WTC11 (cell line): ENCODE measurements at regions not wholly inside any gene's neighbourhood (a gene's known extent, or its start where the extent isn't known, plus 50 kb on each side); places are given as distances from the start of the nearest gene placed in this dataset.

Source experiments
- ATAC-seq: fragments of 200-7000 bp; cut with Tn5 transposase; 2 replicates; pipeline ENCODE4 v1.10.0; 2021; ENCODE audit warnings: mild to moderate bottlenecking, moderate library complexity
- CTCF ChIA-PET: fragments of 300-600 bp; sonication (Branson Sonifier 250); formaldehyde crosslinking; loops from one replicate; lab custom pipeline; 2021; ENCODE audit warnings: antibody characterized with exemption; lab: Charles Lee
- POLR2A ChIA-PET: fragments of 350-600 bp; sonication (Branson Sonifier 250); formaldehyde crosslinking; loops from one replicate; lab custom pipeline; 2021; ENCODE audit warnings: antibody characterized with exemption; lab: Charles Lee
- DNase-seq: peaks from one replicate; pipeline ENCODE4 v3.0.0; 2021; ENCODE audit warnings: low spot score
- H3K27ac Mint-ChIP-seq: 2 replicates; pipeline ENCODE4 v1.8.0; 2021; ENCODE audit warnings: mixed read lengths
- H3K27me3 Mint-ChIP-seq: 2 replicates; pipeline ENCODE4 v1.8.0; 2021; ENCODE audit warnings: low read depth, mild to moderate bottlenecking, moderate library complexity, mixed read lengths
- H3K36me3 Mint-ChIP-seq: 2 replicates; pipeline ENCODE4 v1.8.0; 2021; ENCODE audit warnings: mixed read lengths
- H3K4me1 Mint-ChIP-seq: 2 replicates; pipeline ENCODE4 v1.8.0; 2022; ENCODE audit warnings: mixed read lengths
- H3K4me3 Mint-ChIP-seq: 2 replicates; pipeline ENCODE4 v1.8.0; 2021; ENCODE audit warnings: mild to moderate bottlenecking, moderate library complexity, mixed read lengths
- H3K9me3 Mint-ChIP-seq: 2 replicates; pipeline ENCODE4 v1.8.0; 2021; ENCODE audit warnings: mixed read lengths
- AR ChIP-seq: fragments of 250-450 bp; sonication (Bioruptor Pico); IDR thresholded peaks from 2 replicates; pipeline ENCODE4 v1.9.0; 2021; ENCODE audit warnings: mild to moderate bottlenecking
- ATF1 ChIP-seq: sonication (generic); formaldehyde crosslinking; IDR thresholded peaks from 2 replicates; pipeline ENCODE4 v1.8.1; 2023; ENCODE audit warnings: mild to moderate bottlenecking, moderate library complexity, missing genetic modification reagents
- CTCF ChIP-seq: fragments of 200-600 bp; IDR thresholded peaks from 2 replicates; pipeline ENCODE4 v1.8.0; 2022; ENCODE audit warnings: antibody characterized with exemption
- ETV6 ChIP-seq: sonication (generic); formaldehyde crosslinking; IDR thresholded peaks from 2 replicates; pipeline ENCODE4 v1.8.1; 2022; ENCODE audit warnings: mild to moderate bottlenecking, missing genetic modification reagents
- FOXJ3 ChIP-seq: sonication (generic); formaldehyde crosslinking; IDR thresholded peaks from 2 replicates; pipeline ENCODE4 v1.9.0; 2021; ENCODE audit warnings: missing genetic modification reagents, mild to moderate bottlenecking, borderline replicate concordance
- FOXK1 ChIP-seq: sonication (generic); formaldehyde crosslinking; IDR thresholded peaks from 2 replicates; pipeline ENCODE4 v1.8.0; 2022; ENCODE audit warnings: mild to moderate bottlenecking, moderate library complexity, missing genetic modification reagents
- GTF2I ChIP-seq: fragments of 250-450 bp; sonication (Bioruptor Pico); conservative IDR thresholded peaks from 2 replicates; pipeline ENCODE4 v1.4.0; 2021; ENCODE audit warnings: mild to moderate bottlenecking
- HMGA2 ChIP-seq: fragments of 250-450 bp; sonication (Bioruptor Pico); IDR thresholded peaks from 2 replicates; pipeline ENCODE4 v1.4.0; 2021; ENCODE audit warnings: mild to moderate bottlenecking, moderate library complexity
- MXD4 ChIP-seq: fragments of 250-450 bp; sonication (Bioruptor Pico); IDR thresholded peaks from 2 replicates; pipeline ENCODE4 v1.8.0; 2021; ENCODE audit warnings: mild to moderate bottlenecking, moderate library complexity, borderline replicate concordance
- NFYB ChIP-seq: sonication (generic); formaldehyde crosslinking; conservative IDR thresholded peaks from 2 replicates; pipeline ENCODE4 v1.8.0; 2022; ENCODE audit warnings: low read depth, missing genetic modification reagents
- NR2C2 ChIP-seq: sonication (generic); formaldehyde crosslinking; IDR thresholded peaks from 2 replicates; pipeline ENCODE4 v1.8.0; 2022; ENCODE audit warnings: mild to moderate bottlenecking, missing genetic modification reagents
- RELA ChIP-seq: sonication (generic); formaldehyde crosslinking; IDR thresholded peaks from 2 replicates; pipeline ENCODE4 v1.8.1; 2022; ENCODE audit warnings: missing genetic modification reagents, mild to moderate bottlenecking, borderline replicate concordance
- SMAD3 ChIP-seq: sonication (generic); formaldehyde crosslinking; IDR thresholded peaks from 2 replicates; pipeline ENCODE4 v1.8.0; 2022; ENCODE audit warnings: missing genetic modification reagents, mild to moderate bottlenecking, borderline replicate concordance
- TEAD1 ChIP-seq: sonication (generic); formaldehyde crosslinking; IDR thresholded peaks from 2 replicates; pipeline ENCODE4 v1.8.0; 2022; ENCODE audit warnings: mild to moderate bottlenecking, missing genetic modification reagents
- TP53 ChIP-seq: sonication (generic); formaldehyde crosslinking; IDR thresholded peaks from 2 replicates; pipeline ENCODE4 v1.8.1; 2023; ENCODE audit warnings: mild to moderate bottlenecking, missing genetic modification reagents
- USF2 ChIP-seq: sonication (generic); formaldehyde crosslinking; IDR thresholded peaks from 2 replicates; pipeline ENCODE4 v1.8.1; 2023; ENCODE audit warnings: mild to moderate bottlenecking, missing genetic modification reagents, moderate library complexity
- ZBTB21 ChIP-seq: sonication (generic); formaldehyde crosslinking; IDR thresholded peaks from 2 replicates; pipeline ENCODE4 v1.8.1; 2023; ENCODE audit warnings: mild to moderate bottlenecking, missing genetic modification reagents, borderline replicate concordance
- ZNF263 ChIP-seq: sonication (generic); formaldehyde crosslinking; IDR thresholded peaks from 2 replicates; pipeline ENCODE4 v1.8.1; 2022; ENCODE audit warnings: low read depth, mild to moderate bottlenecking, moderate library complexity, missing genetic modification reagents
- ZNF423 ChIP-seq: fragments of 250-450 bp; sonication (Bioruptor Pico); IDR thresholded peaks from 2 replicates; pipeline ENCODE4 v2.1.2; 2022; ENCODE audit warnings: mild to moderate bottlenecking, moderate library complexity
- ZNF671 ChIP-seq: fragments of 250-450 bp; sonication (Bioruptor Pico); IDR thresholded peaks from 2 replicates; pipeline ENCODE4 v1.8.0; 2021; ENCODE audit warnings: mild to moderate bottlenecking
- TF ChIP-seq, protein P1 (sequence below): sonication (generic); formaldehyde crosslinking; IDR thresholded peaks from 2 replicates; pipeline ENCODE4 v1.8.1; 2022; ENCODE audit warnings: mild to moderate bottlenecking, moderate library complexity, missing genetic modification reagents
- TF ChIP-seq, protein P2 (sequence below): sonication (generic); formaldehyde crosslinking; IDR thresholded peaks from 2 replicates; pipeline ENCODE4 v1.8.0; 2022; ENCODE audit warnings: mild to moderate bottlenecking, missing genetic modification reagents
- TF ChIP-seq, protein P3 (sequence below): fragments of 250-450 bp; sonication (Bioruptor Pico); IDR thresholded peaks from 2 replicates; pipeline ENCODE4 v1.9.0; 2021; ENCODE audit warnings: moderate library complexity, mild to moderate bottlenecking, inconsistent platforms, borderline replicate concordance

DNA sequence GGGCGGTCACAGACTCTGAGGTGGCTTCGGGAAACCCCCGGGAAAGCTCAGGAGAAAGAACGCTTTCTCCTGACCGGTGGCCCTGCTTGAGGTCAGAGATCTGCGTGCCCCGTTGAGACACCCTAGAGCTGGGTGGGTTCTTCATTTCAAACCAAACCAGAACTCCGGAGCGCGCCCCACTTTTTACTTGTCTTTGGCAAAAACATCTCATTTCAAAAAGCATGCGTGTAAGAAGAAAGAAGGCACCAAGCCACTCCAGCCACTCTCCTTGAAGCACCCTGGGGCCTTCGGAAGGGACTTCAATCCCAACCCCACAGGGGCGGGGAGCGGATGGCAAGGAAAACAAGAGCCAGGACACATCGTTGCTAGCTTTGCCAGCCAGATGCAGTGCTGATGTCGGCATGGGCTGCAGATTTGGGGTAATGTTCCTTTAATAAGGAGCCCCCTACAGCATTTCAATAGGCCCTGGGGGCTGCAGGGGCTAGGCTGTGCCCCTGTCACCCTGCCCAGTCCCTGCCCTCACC lies 171.7 kb downstream of the ERCC6L2 start (continued):
- TF ChIP-seq TEAD1 (CRISPR knock-in tag) (no peak), FOXK1 (CRISPR knock-in tag) (no peak)
- TF ChIP-seq, all 79 proteins: peak for 0

DNA sequence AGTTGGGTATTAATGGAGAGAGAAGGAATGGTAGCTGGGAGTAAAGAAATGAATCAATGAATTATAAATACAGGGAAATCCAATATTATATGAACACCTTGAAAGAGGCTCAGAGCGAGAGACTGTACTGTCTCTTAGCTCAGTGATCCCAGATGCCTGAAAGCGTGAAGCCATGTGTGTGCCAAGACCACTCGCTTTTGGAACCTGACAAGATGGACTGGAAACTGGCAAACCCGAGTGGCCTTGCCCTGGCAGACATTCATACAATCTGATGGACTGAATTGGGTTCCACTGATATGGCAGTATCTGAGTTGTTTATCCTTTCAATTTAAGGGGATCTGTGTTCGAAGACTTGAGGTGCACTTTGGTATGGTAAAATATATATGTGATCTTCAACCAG lies 170.3 kb downstream of the ERCC6L2 start:
- Mint-ChIP-seq H3K36me3 (no peaks in the 10 kb centered on the region), H3K4me1 (peaks cover 35% of the 10 kb centered on the region), H3K27me3 (0 out of 2 replicates have a peak, but pooled peaks cover 6% of the 10 kb centered on the region), H3K9me3 (0 out of 2 replicates have a peak, but pooled peaks cover 5% of the 10 kb centered on the region), H3K27ac (no peak overlapping the region), H3K4me3 (no peak overlapping the region)
- POLR2A ChIA-PET = no interaction called here
- DNase-seq (no peak), ATAC-seq (no peak)
- CTCF ChIA-PET = interaction anchor here (1.8 kb wide), 1 partner anchor 20 kb away, joined by 4 read pairs; no protein-coding TSS in a partner anchor
- TF ChIP-seq ATF1 (CRISPR knock-in tag) (no peak), GTF2I (CRISPR knock-in tag) (no peak), ZNF423 (no peak), ZNF671 (no peak), RELA (CRISPR knock-in tag) (no peak), USF2 (CRISPR knock-in tag) (no peak), ETV6 (CRISPR knock-in tag) (no peak), AR (CRISPR knock-in tag) (no peak), CTCF (no peak), NR2C2 (CRISPR knock-in tag) (no peak), NFYB (no peak), HMGA2 (CRISPR knock-in tag) (no peak)
- TF ChIP-seq, protein P1, sequence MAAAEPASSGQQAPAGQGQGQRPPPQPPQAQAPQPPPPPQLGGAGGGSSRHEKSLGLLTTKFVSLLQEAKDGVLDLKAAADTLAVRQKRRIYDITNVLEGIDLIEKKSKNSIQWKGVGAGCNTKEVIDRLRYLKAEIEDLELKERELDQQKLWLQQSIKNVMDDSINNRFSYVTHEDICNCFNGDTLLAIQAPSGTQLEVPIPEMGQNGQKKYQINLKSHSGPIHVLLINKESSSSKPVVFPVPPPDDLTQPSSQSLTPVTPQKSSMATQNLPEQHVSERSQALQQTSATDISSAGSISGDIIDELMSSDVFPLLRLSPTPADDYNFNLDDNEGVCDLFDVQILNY (CRISPR knock-in tag) = no peak
- TF ChIP-seq, protein P2, sequence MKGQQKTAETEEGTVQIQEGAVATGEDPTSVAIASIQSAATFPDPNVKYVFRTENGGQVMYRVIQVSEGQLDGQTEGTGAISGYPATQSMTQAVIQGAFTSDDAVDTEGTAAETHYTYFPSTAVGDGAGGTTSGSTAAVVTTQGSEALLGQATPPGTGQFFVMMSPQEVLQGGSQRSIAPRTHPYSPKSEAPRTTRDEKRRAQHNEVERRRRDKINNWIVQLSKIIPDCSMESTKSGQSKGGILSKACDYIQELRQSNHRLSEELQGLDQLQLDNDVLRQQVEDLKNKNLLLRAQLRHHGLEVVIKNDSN (CRISPR knock-in tag) = no peak
- TF ChIP-seq, protein P3, sequence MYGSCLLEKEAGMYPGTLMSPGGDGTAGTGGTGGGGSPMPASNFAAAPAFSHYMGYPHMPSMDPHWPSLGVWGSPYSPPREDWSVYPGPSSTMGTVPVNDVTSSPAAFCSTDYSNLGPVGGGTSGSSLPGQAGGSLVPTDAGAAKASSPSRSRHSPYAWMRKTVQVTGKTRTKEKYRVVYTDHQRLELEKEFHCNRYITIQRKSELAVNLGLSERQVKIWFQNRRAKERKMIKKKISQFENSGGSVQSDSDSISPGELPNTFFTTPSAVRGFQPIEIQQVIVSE (CRISPR knock-in tag) = no peak

GRCh38 chr9:96044401-96044800 lies 168.9 kb downstream of the ERCC6L2 start:
- Mint-ChIP-seq H3K27me3 (peaks cover 13% of the 10 kb centered on the region), H3K4me1 (peaks cover 43% of the 10 kb centered on the region), H3K36me3 (0 out of 2 replicates have a peak, but pooled peaks cover 2% of the 10 kb centered on the region), H3K27ac (no peak overlapping the region), H3K9me3 (peaks cover 4% of the 10 kb centered on the region), H3K4me3 (no peak overlapping the region)
- CTCF ChIA-PET = interaction anchor here (1.5 kb wide), 1 partner anchor 19 kb away, joined by 3 read pairs; no protein-coding TSS in a partner anchor
- no peak for TF ChIP-seq ZBTB21
- TF ChIP-seq FOXJ3 = no peak
- no peak for TF ChIP-seq ZNF263
- TF ChIP-seq MXD4 = no peak
- TF ChIP-seq SMAD3 (CRISPR knock-in tag) = no peak
- TF ChIP-seq TP53 = no peak
- no peak for ATAC-seq
- no peak for DNase-seq
- POLR2A ChIA-PET = no interaction called here
